HUDEP-2 (cell line): ENCODE measurements at regions not wholly inside any gene's neighbourhood (a gene's known extent, or its start where the extent isn't known, plus 50 kb on each side); places are given as distances from the start of the nearest gene placed in this dataset.

ENCODE experiments used
- DNase-seq, 76 experiments: peaks; one replicate each; lab custom pipeline; 2025; ENCODE audit not compliant: unreplicated experiment in 76 of 76; lab: John Stamatoyannopoulos, UW

DNA sequence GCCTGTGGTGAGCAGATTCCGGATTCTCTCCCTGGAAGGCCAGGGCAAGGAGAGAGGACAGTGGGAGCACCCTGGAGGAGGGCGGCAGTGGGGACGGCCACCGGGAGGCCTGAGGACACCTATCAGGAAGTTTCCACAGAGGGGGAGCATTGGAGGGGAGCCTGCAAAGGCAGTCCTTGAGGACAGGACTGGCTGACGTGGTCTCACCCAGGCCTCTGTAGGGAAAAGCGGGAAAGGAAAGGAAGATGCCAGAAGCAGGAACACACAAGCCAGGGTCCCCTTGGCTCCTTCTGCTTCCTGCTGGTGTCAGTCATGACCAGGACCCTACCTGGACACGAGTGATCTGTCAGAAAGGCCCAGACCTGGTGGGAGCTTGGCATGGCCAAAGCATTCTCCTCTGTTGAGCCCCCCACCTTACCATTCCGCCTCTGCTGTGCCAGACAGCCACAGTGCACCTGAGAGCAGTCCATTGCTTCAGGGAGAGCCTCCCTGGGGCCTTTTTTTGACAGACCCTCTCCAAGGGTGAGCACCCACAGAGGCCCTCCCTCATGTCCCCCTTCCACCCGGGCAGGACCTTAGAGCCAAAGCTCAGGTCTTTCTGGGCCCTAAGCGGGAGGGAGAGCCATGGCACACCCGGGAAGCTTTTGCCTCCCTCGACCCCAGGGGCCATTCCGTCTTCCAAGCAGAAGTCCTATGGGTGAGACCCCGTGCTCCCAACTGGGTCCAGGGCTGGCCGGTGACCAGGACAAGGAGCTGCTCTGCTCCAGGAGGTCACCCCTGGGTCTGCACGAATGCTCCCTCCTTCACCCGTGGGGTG lies 333.1 kb downstream of the DYSF start:
- DNase-seq, result no peak

DNA sequence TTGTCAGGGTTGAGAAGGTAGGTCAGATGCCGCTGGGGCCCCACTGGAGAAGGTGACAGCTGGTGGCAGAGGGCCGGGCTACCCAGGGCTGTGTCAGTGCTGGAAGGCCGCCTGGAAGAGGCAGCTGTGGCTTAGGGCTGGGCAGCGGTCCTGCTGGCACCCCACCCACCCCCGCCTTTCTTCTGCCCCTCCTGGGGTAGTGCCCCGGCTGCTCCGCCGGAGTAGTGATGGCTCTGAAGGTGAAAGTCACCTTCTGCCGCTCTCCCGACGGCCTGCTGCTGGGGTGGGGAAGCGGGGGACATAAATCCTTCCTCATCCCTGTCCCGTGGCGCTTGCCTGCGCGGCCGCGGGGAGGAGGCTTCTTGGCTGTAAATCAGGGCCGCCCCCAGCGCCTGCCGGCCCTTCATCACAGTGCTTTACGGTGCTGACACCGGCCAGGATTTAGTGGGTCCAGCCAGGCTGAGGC lies 332.2 kb downstream of the DYSF start:
- no peak for DNase-seq

DNA sequence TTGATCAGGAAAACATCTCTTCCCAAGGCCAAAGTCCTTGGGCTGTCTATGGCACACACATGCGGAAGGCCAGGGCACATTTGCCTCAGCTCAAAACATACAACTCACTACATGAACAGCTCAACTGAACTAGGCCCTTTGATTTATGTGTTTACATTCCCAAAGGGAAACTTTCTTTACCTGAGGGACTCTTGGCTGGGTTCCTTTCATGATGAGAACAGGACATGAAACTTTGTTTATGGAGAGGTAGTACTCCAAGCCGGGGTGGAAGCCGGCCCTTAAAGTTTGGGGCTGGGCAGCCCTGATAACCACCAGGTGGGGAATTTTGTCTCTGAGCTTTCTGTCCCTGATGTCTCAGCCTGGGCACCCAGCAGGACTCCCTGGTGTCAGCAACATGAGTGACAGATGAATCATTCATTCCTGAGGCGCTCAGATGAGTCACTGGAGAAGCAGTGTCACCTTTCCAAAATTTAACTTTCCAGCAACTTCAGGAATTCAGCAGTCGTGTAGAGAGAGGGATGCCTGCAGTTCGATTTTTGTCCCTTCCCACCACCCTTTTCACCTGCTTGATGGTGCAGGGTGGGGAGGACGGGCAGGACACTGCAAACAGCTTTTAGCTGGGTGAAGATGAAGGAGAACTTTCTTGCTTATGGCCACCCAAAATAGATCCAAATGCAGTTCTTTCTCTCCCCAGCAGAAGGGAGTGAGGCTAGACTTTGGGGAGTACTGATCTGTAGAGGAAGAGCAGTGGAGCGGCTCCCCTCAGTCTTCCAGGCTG lies 331.6 kb downstream of the DYSF start:
- no peak for DNase-seq

DNA sequence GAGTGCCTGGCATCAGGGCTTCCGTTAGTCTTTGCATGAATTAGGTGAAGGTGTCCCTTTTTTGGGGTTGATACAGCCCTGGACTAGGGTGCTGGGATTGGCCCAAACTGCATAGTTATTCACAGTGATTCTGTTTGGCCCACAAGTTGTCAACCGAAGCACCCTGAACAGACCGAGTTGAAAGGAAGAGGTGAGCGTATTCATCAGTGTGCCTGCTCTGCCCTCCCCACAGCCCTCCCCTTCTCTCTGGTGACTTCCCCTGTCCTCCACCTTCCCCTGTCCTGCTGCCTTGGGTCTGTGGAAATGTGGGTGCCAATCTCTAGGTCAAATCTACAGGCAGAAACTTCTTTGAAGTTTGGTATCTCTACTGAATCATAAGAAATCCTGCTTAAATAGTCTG lies 330.5 kb downstream of the DYSF start:
- DNase-seq, result no peak

DNA sequence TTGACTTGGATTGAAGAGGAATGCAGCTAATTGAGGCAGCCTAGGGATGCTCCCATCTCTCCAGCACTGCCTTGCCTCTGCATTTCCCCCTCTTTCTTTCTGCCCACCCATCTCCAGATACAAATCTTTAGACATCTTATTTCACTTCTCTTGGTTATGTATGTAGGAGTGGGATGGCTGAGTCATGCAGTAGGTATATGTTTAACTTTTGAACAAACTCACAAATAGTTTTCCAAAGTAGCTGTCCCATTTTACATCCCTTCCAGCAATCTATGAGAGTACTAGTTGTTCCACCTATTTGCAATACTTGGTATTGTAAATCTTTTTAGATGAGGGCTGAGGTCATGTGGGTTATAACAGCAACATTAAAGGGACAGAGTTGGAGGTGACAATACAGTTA lies 329.9 kb downstream of the DYSF start:
- no peak for DNase-seq

DNA sequence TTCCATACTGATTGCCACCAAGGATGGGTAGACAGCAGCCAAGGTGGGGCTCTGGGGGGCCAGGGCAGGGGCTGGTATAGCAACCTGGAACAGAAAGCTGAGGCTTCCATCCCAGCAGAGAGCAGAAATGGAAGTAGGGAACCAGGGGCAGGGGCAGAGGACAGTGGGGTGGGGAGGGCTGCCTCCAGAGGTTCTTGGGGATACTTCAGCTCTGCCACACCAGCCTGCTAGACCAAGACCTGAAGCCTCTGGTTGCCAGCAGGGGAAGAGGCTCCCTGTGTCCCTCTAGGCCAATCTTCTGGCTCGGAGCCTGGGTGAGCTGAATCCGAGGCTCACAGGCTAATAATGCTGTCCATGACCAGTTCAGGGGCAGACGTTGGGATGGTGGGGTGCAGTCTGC lies 329.0 kb downstream of the DYSF start:
- DNase-seq, result no peak

DNA sequence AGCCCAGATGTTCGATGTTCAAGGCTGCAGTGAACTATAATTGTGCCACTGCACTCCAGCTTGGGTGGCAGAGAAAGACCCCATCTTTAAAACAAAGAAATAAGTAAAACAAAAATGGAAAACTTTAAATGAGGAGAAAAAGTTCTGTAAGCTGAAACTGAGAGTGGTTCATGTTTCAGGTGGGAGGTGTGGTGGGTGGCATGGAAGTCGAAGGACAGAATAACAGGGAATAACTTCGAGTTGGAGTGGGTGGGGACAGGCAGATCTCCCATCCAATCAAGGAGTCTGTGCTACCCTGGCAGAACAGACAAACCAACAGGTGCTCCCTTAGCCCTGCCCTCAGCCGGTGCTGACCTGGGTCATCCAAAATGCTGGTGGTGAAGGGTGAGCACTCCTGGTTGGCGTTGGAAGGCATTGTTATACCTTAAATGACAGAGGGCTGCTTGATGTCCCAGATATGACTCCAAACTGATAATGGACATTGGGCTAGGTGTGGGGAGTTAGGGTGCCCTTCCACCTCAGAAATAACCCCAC lies 328.4 kb downstream of the DYSF start:
- DNase-seq, result no peak

DNA sequence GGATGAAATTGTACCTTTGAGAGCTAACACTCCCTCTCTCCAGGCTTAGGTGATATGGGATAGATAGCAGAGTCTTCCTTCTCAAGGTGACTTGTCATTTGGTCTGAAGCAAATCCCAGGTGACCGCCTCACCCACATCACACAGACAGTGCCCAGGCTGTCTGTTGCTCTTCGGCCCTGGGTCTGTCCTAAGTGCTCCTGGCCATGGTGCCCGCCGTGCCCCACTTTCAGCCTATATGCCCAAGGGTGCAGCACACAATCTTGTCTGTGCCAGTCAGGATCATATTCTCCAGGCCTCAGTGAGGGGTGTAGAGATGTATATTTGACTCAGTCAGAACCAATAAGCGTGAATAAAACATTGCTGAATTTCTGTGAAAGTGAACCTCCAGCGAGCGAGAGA lies 326.8 kb downstream of the DYSF start:
- DNase-seq, result no peak

DNA sequence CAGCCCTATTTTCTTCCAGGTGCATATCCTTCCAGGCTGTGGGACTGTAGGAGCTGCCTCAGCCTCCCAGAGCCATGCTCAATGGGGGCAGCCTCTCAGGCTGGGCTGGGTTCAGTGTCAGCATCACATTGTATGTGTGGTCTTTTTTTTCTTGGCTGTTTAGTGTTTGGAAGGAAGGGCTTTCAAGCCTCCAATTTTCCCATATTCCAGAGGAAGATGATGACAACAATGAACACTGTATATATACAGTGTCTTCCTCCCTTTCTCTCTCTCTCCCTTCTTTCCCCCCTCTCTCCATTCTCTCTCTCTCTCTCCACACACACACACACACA lies 326.4 kb downstream of the DYSF start:
- DNase-seq, result no peak

DNA sequence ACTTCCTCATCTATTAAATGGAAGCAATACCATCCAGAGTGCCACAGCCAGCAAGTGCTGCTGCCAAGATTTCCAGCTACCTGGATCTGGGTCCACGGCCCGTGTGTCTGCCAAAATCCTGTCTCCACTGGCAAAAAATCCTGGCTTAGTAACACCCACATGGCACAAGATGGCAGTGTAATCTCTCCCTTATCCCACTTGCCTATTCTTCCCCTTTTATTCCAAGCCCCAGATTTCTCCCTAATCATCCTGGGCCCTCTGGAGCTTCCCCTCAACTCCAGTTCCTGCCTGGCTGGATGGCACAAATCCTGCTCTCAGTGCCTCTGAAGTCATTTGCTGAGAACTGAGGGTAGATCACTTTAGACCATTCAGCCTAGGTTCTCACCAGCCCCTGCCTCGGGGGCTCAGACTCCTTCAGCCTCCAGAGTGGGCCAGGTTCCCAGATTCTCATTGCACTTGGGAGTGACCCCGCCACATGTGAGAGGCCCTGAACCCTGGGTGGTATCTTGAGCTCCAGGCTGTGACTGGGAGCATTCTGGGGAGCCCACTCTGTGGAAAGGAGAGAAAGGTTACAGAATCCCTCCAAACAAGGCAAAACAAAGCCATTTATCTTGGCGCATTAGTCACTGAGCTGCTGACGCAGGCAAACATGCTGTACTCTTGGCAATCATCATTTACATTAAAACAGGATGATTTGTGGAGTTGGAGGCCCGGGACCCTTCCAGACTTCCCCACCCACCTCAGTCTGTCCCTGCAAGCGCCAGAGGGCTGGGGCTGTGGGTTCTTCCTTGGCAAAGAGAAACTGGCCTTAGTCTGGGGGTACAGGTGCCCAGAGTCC lies 325.8 kb downstream of the DYSF start:
- no peak for DNase-seq

DNA sequence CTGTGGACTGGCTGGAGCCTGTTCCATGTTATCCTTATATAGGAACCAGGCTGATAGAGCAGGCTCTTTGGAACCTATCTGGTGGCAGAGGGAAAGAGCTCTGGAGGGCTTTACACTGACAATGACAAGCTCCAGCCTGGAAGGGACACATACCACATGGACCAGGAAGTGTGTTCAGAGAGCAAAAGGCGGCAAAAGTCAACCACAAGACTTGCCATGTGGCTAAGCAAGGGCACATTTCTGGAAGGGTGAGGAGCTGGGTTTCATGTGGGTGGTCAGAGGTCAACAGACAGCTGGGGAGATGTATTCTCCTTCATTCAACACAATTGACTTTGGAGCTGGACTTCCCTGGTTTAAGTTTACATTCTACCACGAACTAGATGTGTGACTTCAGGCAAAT lies 325.2 kb downstream of the DYSF start:
- no peak for DNase-seq

DNA sequence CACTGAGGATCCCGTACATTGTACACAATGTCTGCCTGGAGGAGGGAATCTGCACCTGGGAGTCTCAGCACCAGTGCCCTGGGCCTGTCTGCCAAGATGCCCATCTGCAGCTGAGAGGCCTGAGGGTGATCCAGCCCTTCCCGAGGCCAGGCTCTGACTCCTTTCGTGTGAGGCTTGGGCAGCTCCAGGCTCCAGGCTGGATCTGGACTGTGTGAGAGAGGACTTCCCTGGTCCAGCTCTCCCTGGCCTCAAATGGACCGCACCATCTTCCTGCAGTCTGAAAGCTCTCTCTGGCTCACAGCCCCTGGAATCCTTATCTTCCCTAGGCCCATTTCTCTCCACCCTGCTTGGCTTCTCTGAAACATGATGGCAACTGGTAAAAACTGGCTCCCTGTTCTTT lies 324.6 kb downstream of the DYSF start:
- DNase-seq, result no peak

DNA sequence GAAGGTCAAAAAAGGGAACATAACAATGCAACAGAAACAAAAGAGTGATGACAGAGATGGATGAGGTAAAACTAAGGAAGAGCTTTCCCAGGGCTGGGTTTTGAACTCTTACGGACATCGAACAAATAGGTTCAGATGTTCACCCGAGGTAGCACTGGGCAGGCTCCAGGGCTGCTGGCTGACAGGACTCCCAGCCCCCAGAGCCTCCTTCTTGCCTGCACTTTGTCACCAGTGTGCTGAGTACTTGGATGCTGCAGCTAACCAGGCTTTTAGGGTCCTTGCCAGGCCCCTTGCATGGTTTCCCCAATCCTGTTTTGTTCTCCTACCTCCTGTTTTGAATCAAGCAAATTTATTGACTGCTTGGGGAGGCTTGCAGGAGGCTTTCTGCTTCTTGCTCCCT lies 322.9 kb downstream of the DYSF start:
- DNase-seq, result no peak

DNA sequence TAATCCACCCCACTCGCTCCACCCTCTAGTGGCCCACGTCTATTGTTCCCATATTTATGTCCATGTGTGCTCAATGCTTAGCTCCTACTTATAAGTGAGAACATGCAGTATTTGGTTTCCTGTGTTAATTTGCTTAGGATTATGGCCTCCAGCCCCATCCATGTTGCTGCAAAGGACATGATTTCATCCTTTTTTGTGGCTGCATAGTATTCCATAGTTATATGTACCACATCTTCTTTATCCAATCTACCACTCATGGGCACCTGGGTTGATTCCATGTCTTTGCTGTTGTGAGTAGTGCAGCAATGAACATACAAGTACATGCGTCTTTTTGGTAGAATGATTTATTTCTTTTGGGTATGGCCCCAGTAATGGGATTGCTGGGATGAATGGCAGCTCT lies 319.9 kb downstream of the DYSF start:
- DNase-seq, result no peak

DNA sequence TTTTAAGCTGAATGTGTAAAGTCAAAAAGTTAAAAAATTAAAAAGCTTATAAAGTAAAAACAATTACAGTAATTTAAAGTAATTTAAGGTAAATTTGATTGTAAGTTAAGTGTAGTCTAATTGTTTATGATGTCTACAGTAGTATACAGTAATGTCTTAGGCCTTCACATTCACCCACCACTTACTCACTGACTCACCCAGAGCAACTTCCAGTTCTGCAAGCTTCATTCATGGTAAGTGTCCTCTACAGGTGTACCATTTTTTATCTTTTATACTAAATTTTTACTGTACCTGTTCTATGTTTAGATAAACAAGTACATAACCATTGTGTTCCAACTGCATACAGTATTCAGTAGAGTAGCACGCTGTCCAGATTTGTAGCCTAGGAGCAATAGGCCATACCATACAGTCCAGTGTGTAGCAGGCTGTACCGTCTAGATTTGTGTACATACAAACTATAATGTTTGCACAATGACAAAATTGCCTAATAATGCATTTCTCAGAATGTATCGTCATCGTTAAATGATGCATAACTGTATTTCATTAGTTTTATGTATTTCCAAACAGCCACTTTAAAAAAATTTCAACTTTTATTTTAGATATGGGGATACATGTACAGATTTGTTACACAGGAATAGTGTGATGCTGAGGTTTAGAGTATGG lies 319.3 kb downstream of the DYSF start:
- no peak for DNase-seq

DNA sequence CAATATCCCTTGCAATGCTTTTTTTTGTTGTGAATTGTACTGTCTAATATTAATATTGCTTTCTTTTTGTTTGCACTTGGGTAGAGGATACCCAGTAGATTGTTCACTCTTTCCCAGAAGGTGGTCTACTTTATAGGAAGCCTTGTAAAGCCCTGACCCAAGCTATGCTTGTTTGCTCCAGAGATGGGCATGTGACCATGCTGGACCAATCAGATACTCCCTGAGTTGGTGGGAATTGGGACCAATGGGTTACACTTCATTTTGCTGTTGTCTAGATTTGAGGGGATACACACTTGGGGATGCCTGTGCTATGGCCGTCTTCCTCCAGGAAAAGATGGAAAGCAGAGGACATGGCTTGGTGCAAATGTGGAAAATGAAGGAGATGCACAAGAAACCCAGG lies 314.3 kb downstream of the DYSF start:
- no peak for DNase-seq

DNA sequence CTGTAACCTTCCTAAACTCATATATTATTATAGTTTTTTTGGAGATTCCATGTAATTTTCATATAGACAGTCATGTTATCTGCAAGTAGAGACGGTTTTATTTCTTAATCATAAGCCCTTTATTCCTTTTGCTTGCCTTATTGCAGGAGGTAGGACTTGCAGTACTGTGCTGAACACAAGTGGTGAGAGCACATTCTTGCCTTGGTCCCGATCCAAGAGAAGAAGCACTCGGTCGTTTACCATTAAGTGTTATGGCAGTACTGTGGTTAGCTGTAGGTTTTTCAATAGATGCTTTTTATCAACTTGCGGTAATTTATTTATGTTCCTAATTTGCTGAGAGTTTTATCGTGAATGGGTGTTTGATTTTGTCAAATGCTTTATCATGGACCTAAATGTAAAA lies 305.7 kb downstream of the DYSF start:
- DNase-seq, result no peak

DNA sequence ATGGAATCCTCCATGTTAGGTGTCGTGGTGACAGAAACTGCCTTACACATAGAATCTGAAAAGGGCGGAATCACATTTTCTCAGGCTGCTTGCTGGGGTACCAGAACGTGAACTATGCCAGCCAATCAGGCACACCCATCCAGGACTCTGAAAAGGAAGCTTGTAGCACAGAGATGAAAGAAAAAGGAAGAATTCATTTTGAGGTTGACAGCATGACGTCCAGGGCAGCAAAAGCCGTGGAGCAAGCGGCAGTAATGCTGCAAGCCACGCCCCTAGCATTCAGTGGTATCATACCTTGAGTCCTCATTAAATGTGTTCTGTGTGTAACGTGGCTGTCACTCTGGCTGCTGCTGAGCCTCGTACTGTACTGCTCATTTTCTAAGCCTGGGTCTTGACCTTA lies 304.0 kb downstream of the DYSF start:
- no peak for DNase-seq

DNA sequence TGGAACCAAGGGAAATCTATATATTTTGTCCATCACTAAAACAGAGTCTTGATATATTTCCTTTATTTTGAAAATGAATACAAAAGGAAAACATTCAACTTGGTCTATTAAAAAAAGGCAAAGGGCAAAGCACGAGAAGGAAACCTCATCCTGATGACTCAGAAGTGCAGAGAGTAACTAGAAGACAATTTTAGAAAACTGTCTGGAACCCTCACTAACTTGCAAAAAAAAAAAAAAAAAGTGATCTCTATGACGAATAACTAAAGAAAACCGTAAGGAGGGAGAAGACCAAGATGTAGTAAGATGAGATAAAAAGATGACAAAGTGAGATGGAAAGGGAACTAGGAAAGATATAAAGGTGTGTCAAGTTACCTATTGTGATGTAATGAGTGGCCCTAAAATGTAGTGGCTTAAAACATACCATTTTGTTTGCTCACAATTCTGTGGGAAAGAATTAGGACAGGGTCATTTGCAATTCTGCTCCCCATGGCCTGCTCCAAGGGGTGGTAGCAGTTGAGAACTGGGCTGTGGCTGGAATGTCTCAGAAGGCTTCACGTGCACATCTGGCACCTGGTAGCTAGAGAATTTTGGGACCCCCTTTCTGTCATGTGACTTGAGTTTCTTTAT lies 303.0 kb downstream of the DYSF start:
- DNase-seq, result no peak

DNA sequence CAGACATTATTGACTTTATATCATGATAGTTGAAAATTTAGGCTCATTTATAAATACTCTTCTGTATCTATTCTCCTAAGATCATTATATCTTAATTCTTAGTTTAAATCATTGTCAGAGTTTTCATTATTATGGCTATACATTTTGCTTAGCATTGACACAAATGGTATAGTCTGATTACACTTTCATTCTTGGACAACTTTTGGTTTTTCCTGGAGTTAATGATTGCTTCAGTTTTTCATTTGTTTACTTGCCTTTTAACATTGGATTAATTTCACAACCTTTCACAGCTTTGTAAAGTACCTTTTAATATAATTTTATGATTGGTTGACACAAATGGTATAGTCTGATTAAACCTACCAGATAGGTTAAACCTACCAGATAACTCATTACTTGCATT lies 298.2 kb downstream of the DYSF start:
- no peak for DNase-seq
